ENCODE measurements at regions not wholly inside any gene's neighbourhood (a gene's known extent, or its start where the extent isn't known, plus 50 kb on each side); places are given as distances from the start of the nearest gene placed in this dataset.

DNA sequence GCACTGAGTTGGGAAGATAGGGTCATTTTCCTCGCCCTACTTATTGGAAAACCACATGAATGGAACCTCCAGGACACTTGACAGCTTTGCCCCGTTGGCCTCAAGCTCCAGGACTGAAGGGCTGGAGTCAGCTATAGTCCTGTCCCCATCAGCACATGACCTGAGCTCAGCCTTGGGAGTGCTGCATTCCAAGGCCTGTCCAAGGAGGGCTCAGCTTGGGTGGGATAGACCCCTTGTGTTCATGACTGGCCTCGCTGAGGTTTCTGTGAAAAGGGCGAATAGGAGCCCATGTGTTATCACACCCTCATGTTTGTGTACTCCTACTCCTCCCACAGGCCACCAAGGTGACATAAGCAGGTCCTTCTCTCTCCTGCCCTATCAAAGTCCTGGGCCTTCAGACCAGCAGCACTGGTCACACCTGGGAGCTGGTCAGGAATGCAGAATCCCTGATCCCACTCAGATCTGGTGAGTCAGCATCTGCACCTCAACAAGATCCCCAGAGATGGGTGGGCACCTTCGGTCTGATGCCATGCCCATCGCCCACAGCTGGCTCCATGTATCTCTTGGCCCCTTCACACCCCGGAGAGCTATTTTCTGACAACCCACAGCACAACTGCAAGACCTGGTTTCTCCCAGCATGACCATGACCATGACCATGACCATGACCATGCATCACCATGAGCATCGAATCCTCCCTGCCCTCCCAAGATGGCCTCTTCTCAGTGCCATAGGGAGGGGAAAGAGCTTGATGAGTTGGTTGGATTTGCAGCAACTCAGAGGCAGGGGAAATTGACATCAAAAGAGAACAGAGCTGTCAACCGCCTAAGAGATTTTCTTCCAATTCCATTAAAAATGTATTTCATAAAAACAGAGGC, 83.0 kb upstream of the RAB6C start:
- DNase-seq, result no peak

DNA sequence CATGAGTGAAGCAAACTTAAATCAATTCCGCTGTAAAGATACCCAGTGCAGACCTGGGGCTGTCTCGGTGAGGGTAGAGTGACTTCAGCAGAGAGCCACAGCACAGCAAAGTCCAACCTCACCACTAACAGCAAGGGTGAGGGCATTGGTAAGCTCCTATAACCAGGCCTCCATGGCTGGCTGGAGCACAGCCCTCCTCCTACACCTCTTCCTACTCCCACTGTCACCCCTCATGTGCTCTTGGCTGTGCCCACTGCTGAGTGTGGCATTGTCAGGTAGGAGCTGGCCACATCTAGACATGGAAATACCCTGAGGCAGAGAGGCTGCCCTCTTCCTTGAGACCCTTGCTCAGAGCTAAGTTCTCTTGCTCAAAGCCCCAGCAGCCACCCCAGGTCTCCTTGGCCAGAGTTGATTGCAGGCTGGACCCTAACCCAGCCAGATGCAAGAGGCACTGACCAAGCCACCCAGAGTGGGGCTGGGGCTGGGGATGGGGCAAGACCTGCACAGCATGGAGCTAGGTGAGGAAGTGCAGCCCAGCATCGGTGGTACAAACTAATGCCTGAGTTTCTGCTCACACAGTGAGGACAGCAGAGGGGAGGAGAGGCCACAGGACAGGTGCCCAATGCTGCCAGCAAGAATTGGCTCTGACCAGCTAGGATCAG, 77.6 kb upstream of the RAB6C start:
- DNase-seq, result no peak

- no peak for DNase-seq
Observed at GRCh38 chr2:129902731-129903585, 76.5 kb upstream of the RAB6C start.

DNA sequence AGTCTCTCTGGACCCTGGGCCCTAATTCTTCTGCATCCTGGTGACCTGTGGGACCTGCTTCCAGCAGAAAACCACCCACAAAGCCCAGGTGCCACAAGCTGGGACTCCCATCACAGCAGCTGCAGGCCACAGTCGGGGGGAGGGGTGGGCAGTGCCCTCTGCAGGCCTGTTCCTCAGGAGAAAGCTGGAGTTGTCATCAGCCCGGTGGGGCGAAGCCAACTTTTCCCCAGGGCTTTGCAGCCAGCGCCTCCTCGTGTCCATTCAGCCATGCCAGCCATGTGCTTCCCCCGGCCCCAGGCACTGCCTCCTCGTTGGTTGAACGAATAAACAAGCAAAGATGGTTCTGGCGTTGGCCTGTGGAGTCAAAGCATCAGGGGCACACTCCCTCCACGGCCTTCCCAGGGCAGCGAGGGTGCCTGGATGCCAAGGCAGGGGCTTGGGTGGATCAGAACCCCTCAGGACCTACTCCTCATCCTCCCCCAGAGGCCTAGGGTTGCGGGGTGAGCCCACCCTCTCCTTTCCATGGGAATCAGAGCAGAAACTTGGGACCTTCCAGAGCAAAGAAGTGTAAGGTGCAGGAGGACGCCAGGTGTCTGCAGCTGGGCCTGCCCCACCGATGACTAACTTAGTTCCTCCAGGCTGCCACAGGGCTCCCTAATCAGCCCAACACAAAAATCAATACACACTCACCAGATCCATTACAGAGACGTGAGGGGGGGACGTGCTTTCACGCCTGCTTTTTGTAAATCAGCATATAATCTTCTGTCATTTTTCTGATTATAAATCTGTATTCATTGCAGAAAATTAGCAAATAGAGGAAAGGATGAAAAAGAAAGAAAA, 75.7 kb upstream of the RAB6C start:
- DNase-seq, result no peak

- no peak for DNase-seq
Observed at GRCh38 chr2:129904532-129905446, 74.7 kb upstream of the RAB6C start.

DNA sequence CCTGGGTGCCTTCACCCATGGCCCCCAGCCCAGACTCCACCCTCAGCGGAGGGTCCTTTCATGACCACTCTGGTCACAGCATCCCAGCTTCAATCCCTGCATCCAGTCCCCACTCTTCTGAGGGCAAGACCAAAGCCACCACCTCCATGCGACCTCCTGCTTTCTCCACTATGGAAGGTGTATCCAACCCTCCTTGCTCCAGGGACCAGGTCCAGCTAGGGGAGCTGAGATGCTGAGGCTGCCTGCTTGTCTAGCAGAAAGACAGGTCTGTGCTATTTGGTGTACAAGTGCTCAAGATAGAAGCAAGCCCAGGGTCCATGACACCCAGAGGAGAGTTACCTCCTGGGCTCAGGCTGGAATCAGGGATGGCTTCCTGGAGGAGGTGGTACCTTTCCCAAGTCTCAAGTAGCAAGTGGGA, 73.8 kb upstream of the RAB6C start:
- DNase-seq, result no peak

- no peak for DNase-seq
Observed at GRCh38 chr2:129906139-129906860, 73.2 kb upstream of the RAB6C start.

GRCh38 chr2:129906861-129907235, 72.6 kb upstream of the RAB6C start:
- DNase-seq, result no peak

- no peak for DNase-seq
Observed at GRCh38 chr2:129907256-129907998, 72.0 kb upstream of the RAB6C start.

DNA sequence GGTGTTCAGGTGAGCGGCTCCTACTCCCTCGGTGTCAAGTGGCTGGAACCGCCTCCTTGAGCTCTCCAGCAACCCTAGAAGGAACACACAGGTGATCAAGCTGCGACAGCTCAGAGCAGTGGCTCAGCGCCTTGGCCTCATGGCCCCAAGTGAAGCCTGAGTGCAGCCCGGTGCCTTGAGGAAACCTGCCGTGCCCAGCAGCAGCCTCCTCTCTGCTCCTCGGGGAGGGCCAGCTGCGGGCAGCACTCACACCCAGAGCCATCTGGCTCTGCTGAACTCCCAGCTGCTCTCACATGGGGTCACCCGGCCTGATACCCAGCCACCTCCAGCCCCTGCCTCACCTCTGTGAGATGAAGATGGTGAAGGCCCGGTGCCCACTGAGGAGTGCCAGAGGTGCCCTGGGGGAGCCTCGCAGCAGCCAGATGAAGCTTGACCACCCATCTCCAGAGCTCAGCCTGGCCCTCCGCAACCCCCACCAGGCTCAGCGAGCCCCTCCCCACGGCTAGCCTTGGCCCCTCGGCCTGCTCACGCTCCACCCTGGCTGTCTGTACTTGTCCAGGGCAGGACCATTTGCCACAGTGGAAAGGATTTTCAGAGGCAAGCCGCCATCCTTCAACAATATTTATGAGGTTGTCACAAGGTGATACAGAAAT, 70.6 kb upstream of the RAB6C start:
- DNase-seq, result no peak

DNA sequence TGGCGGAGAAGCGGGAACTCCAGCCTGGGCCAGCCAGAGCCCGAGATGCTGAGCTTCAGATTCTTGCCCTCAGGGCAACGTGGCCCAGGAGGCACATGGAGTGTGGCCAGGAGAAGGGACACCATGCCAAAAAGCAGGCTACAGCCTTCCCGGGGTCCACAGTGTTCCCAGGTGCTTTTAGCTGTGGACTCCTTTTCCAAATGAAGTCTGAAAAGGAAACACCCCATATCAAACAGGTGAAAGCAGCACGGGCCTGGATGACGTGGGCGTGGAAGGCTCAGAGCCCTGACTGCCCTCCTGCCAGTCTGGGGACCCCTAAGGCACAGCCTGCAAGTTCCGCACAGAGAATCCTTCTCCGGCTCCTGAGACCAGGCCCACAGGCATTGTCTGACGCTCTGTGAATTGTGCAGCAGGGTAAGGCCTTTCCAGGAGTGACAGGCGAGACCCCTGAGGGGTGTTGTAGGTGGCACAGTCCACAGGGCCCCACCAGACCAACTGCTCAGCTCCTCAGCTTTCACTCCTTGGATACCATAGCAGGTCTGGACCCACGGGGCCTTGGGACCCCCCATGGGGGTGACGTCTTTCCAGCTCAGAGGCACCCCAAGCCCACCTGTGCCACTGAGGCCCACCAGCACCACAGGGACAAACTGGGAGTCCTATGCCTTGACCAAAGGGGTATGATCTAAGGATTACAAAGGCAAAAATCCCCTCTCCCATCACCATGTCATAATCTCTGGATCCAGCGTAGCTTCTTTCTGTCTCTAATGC, 69.6 kb upstream of the RAB6C start:
- DNase-seq, result no peak

DNA sequence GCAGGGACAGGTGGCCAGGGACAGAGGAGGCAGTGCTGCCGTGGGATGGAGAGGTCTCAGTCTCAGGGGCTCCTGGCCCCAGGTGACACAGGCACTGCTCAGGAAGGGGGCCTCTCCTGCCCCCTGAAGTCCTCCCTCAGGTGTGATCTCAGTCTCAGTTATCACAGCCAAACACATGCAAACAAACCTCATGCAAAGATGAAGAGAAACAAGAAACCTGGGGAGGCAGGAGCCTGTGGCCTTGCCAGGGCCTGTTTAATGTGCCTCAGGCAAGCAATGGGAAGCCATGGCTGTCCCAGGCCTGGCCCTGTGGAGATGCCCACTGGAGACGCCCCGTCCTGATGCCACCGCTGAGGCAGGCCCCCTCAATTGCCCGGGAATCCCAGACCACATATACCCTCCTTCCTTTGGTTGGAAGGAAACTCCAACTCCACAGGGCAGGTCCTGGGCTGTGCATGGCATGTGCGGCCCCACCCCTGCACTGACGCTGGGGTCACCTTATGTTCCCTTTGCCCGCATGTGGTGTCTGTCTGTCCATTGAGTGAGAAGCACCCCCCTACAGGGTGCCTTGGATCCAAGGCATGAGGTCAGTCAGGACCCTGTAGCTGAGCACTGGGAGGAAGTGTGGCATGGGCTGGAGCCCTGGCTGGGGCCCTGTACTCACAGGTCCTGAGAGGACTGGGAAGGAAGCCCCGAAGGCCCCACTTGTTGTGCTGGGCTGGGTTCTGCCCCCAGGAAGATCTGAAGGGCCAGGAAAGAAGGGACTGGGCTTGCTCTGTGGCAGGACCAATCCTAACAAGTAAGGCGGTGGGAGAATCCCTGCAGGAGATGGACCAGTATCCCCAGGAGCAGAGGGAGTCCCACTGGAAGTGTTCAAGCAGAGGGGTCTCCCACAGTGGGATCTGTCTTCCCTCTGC, 68.8 kb upstream of the RAB6C start:
- DNase-seq, result no peak

DNA sequence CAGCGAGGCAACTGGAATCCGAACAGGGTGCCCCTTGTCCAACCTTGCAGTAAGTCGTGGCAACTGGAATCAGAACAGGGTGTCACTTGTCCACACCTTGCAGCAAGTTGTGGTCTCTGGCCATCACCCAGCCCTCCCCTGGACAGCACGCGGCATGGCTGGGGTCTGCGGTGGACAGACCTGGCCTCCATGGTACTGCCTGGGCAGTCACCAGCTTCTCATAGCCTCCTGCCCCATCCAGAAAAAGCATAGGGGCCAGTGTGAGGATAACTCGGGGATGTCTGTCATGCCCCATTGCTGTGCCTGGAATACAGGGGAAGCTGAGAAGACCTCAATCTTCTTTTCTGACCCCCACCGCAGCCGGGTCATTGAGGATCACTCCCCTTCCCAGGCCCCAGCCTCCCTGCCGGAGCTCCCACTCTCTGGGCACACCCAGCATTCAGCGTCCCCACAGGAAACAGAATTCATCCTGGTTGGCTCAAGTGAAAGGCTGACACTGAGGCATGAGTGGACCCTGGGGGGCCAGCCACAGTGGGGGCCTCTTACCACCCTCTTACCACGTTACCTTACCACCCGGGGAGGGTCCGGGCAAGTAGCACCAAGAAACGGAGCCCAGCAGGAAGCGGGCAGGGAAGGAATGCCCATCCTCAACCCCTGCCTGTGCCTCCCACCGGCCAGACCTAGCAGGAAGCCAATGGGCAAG, 68.0 kb upstream of the RAB6C start:
- DNase-seq, result no peak

GRCh38 chr2:129912066-129912820, 67.2 kb upstream of the RAB6C start:
- DNase-seq, result no peak

DNA sequence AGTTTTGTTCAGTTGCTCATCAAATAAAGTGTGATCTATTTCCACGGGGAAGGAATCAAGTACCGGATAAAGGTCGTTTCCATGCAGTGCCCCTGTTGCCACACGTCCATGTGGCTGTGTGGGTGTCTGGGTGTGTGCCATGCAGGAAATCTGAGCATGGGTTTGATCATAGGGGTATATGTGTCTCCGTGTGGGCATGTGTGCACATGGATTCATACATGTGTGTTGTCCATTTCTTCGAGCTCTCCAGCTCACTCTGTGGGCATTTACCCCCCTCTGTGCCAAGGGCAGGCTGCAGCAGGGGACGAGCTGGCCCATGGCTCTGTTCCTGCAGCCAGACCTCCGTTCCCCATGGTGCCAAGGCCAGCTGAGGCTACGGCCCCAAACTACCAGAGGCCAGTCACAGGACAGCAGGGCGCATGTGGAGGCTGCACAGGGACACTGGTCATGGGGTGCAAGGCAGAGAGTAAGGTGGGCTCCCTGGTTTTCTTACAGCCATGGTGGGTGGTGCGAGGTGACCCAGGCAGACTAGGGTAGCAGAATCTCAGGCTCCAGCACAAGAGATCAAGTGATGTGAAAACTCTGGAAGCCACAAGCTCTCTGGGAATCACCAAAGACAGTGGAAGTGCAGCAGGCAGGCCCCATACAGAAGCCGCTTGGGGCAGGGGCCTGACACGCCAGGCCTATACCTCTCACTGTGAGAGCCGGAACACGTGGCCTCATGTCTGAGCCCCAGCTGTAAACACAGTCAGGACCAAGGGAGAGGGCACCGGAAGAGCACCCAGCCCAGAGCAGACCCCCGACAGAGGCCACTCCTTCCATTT, 66.4 kb upstream of the RAB6C start:
- DNase-seq, result no peak

All from activated gamma-delta T cell (primary cell).